K562 (cell line): ENCODE measurements at regions not wholly inside any gene's neighbourhood (a gene's known extent, or its start where the extent isn't known, plus 50 kb on each side); places are given as distances from the start of the nearest gene placed in this dataset.

Experiments
- ATAC-seq: fragments of 200-7000 bp; cut with Tn5 transposase; 3 replicates; pipeline ENCODE4 v1.9.1; 2020; ENCODE audit warnings: moderate library complexity
- BruUV-seq: library from RNA; stranded (reverse); fragments of 400-500 nt; replicated peaks from 2 replicates; lab custom pipeline; 2021; lab: Mats Ljungman, UMichigan
- CTCF ChIA-PET: fragments of 300-600 bp; formaldehyde crosslinking; extraction: SDS; loops from one replicate; lab custom pipeline; 2021; ENCODE audit warnings: low intra/inter-chr PET ratio; lab: Yijun Ruan, JAX
- POLR2A ChIA-PET: fragments of 300-600, 350-650 bp; sonication (Branson Sonifier 250); formaldehyde crosslinking; extraction: SDS; loops from one replicate; lab custom pipeline; 2021; ENCODE audit warnings: antibody characterized with exemption, inconsistent platforms; lab: Yijun Ruan, JAX
- DNase-seq, 4 experiments: peaks; one replicate each; pipeline versions ENCODE4 v3.0.0 to v3.0.0-alpha.2; 2011 to 2018; ENCODE audit warnings: low spot score in 3 of 4, mixed read lengths in 3 of 4; ENCODE audit errors: extremely low read depth in 1 of 4
- FAIRE-seq: peaks from 2 replicates; lab custom pipeline; 2011; peaks lifted over from hg19 to GRCh38; lab: Jason Lieb, UNC
- H2AFZ ChIP-seq: 2 replicates; pipeline ENCODE4 v1.6.0; 2011; ENCODE audit warnings: low read depth, low read length, control low read depth, inconsistent platforms
- H3K27ac ChIP-seq: fragments of 200-600 bp; 3 replicates; pipeline ENCODE4 v1.8.0; 2011; ENCODE audit warnings: low read depth, mild to moderate bottlenecking, control low read depth, inconsistent platforms, low read length, moderate library complexity, mixed read lengths; ENCODE audit errors: extremely low read depth
- H3K27me3 ChIP-seq, 2 experiments: fragments of 300-600 bp in 1 of 2; 2 replicates in 1 of 2; 3 replicates in 1 of 2; pipeline versions ENCODE4 v1.6.0 to v1.8.0; 2011; ENCODE audit warnings: inconsistent platforms in 2 of 2, low read length in 2 of 2, mild to moderate bottlenecking in 1 of 2, mixed read lengths in 1 of 2, moderate library complexity in 1 of 2; ENCODE audit not compliant: control insufficient read depth in 2 of 2, insufficient read depth in 2 of 2
- H3K36me3 ChIP-seq: fragments of 300-600 bp; 3 replicates; pipeline ENCODE4 v1.8.0; 2011; ENCODE audit warnings: mild to moderate bottlenecking, low read length, inconsistent platforms; ENCODE audit not compliant: control insufficient read depth, insufficient read depth
- H3K4me1 ChIP-seq, 2 experiments: fragments of 200-600 bp in 1 of 2; replicated peaks in 1 of 2; 2 replicates in 1 of 2; 3 replicates in 1 of 2; pipeline versions ENCODE4 v1.5.1 to v1.8.0; 2011; ENCODE audit warnings: inconsistent platforms in 2 of 2, low read length in 2 of 2, mild to moderate bottlenecking in 1 of 2, mixed read lengths in 1 of 2, moderate library complexity in 1 of 2; ENCODE audit not compliant: control insufficient read depth in 2 of 2, insufficient read depth in 2 of 2
- H3K4me2 ChIP-seq: 2 replicates; pipeline ENCODE4 v1.6.1; 2011; ENCODE audit warnings: low read length, control low read depth, inconsistent platforms, mixed read lengths; ENCODE audit not compliant: insufficient read depth
- H3K4me3 ChIP-seq: fragments of 200-600 bp; sonication (generic), shearing (Covaris generic); 2 replicates; pipeline ENCODE4 v1.5.1; 2016; ENCODE audit warnings: control low read depth, inconsistent platforms
- H3K79me2 ChIP-seq: fragments of 200-600 bp; 3 replicates; pipeline ENCODE4 v1.8.0; 2011; ENCODE audit warnings: low read length, inconsistent platforms; ENCODE audit not compliant: control insufficient read depth, insufficient read depth
- H3K9ac ChIP-seq, 2 experiments: 2 replicates each; pipeline versions ENCODE4 v1.6.0 to v1.6.1; 2011; ENCODE audit warnings: low read depth in 2 of 2, low read length in 2 of 2, control low read depth in 1 of 2, inconsistent platforms in 1 of 2, mild to moderate bottlenecking in 1 of 2, mixed read lengths in 1 of 2; ENCODE audit not compliant: insufficient read depth in 1 of 2
- H3K9me1 ChIP-seq: one replicate; pipeline ENCODE4 v1.6.0; 2011; ENCODE audit warnings: inconsistent platforms, mild to moderate bottlenecking, low read length, moderate library complexity; ENCODE audit not compliant: control insufficient read depth, insufficient read depth
- H3K9me3 ChIP-seq: replicated peaks from 2 replicates; pipeline ENCODE4 v1.5.1; 2011; ENCODE audit warnings: low read depth, low read length, inconsistent platforms; ENCODE audit not compliant: control insufficient read depth, insufficient read depth
- H4K20me1 ChIP-seq: replicated peaks from 2 replicates; pipeline ENCODE4 v1.6.1; 2011; ENCODE audit warnings: low read length, inconsistent platforms, mixed read lengths; ENCODE audit not compliant: control insufficient read depth, insufficient read depth
- BRCA1 ChIP-seq, 2 experiments: fragments of 450-650 bp in 1 of 2; sonication (generic) in 1 of 2; formaldehyde crosslinking in 1 of 2; IDR thresholded peaks; 2 replicates each; pipeline versions ENCODE4 v1.5.0 to v1.6.1; 2017 to 2020; ENCODE audit warnings: mild to moderate bottlenecking in 1 of 2, missing genetic modification reagents in 1 of 2
- NFXL1 ChIP-seq: fragments of 450-650 bp; formaldehyde crosslinking; IDR thresholded peaks from 2 replicates; pipeline ENCODE4 v1.4.0; 2021; ENCODE audit warnings: mild to moderate bottlenecking
- PHF20 ChIP-seq: fragments of 450-650 bp; IDR thresholded peaks from 2 replicates; pipeline ENCODE4 v1.6.1; 2018; ENCODE audit not compliant: partially characterized antibody
- POU5F1 ChIP-seq: fragments of 150-350 bp; IDR thresholded peaks from 2 replicates; pipeline ENCODE4 v1.6.1; 2014; ENCODE audit warnings: borderline replicate concordance, low read length, low read depth, mild to moderate bottlenecking; ENCODE audit not compliant: partially characterized antibody
- TEAD4 ChIP-seq, 2 experiments: sonication (generic) in 1 of 2; formaldehyde crosslinking in 1 of 2; IDR thresholded peaks; 2 replicates each; pipeline versions ENCODE4 v1.6.1 to v1.8.0; 2012 to 2022; ENCODE audit warnings: borderline replicate concordance in 1 of 2, inconsistent platforms in 1 of 2, low read length in 1 of 2, mild to moderate bottlenecking in 1 of 2, missing genetic modification reagents in 1 of 2
- XRCC3 ChIP-seq: fragments of 450-650 bp; IDR thresholded peaks from 2 replicates; pipeline ENCODE4 v1.6.1; 2017; ENCODE audit warnings: mild to moderate bottlenecking, moderate library complexity
- WGBS: fragments of 100-300 bp; shearing (Covaris generic); methylation state at CpG from one replicate; pipeline ENCODE4 v1.1.6; 2016; ENCODE audit warnings: low coverage, mixed read lengths; ENCODE audit not compliant: insufficient coverage; ENCODE audit errors: missing lambda C conversion rate; 5-methylcytosine and 5-hydroxymethylcytosine counted together
- in situ Hi-C: fragments of 300-500 bp; cut with MboI; formaldehyde crosslinking; loops from 4 replicates; pipeline ENCODE4 v1.15.0; 2018; ENCODE audit warnings: inconsistent platforms, mixed read lengths
- intact Hi-C: fragments of 100-400 bp; cut with micrococcal nuclease; formaldehyde crosslinking; loops from 2 replicates; pipeline ENCODE4 v1.14.2; 2022
- TF ChIP-seq, protein P1 (sequence below): IDR thresholded peaks from 2 replicates; pipeline ENCODE4 v1.6.1; 2014; ENCODE audit warnings: antibody characterized with exemption
- TF ChIP-seq, protein P2 (sequence below): sonication (generic); formaldehyde crosslinking; IDR thresholded peaks from 2 replicates; pipeline ENCODE4 v1.8.1; 2023; ENCODE audit warnings: mild to moderate bottlenecking, missing genetic modification reagents

DNA sequence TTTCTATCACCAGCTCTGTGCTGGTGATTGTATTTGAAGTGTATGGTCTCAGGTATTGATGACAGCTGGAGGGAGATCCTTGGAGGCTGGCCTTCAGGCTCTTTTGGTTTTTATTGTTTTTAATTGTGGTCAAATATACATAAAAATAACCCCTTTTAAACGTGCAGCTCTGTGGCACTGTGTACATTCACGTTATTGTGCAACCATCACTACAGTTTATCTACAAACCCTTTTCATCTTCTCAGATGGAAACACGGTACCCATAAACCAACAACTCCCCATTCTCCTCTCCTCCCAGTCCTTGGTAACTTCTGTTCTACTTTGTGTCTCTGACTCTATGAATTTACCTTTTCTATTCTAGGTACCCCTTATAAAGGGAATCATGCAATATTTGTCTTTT lies 79.3 kb upstream of the ATP8B1 start:
- Histone ChIP-seq H3K4me2 (no peak overlapping the region), H4K20me1 (no peaks in the 10 kb centered on the region), H2AFZ (no peak overlapping the region), H3K27ac (no peak overlapping the region), H3K27me3 (no peaks in the 10 kb centered on the region), H3K4me1 (no peaks in the 10 kb centered on the region), H3K9me3 (0 out of 2 replicates have a peak, but pooled peaks cover 2% of the 10 kb centered on the region), H3K36me3 (no peaks in the 10 kb centered on the region), H3K4me3 (no peak overlapping the region), H3K9ac (no peak overlapping the region), H3K9me1 (no peaks in the 10 kb centered on the region), H3K79me2 (no peaks in the 10 kb centered on the region)
- CTCF ChIA-PET, result interaction anchor here (0.5 to 2.0 kb wide), 3 partner anchors 34 to 253 kb away, joined by 3 to 12 read pairs (median 5); no protein-coding TSS in a partner anchor
- POLR2A ChIA-PET, result no interaction called here
- TF ChIP-seq POU5F1, result no peak
- no peak for TF ChIP-seq BRCA1 (IDR thresholded peaks at IDR 0.05)
- TF ChIP-seq BRCA1 (CRISPR knock-in tag; IDR thresholded peaks at IDR 0.05), result no peak
- TF ChIP-seq, protein P1, sequence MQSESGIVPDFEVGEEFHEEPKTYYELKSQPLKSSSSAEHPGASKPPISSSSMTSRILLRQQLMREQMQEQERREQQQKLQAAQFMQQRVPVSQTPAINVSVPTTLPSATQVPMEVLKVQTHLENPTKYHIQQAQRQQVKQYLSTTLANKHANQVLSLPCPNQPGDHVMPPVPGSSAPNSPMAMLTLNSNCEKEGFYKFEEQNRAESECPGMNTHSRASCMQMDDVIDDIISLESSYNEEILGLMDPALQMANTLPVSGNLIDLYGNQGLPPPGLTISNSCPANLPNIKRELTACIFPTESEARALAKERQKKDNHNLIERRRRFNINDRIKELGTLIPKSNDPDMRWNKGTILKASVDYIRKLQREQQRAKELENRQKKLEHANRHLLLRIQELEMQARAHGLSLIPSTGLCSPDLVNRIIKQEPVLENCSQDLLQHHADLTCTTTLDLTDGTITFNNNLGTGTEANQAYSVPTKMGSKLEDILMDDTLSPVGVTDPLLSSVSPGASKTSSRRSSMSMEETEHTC, result no peak
- TF ChIP-seq, protein P2, sequence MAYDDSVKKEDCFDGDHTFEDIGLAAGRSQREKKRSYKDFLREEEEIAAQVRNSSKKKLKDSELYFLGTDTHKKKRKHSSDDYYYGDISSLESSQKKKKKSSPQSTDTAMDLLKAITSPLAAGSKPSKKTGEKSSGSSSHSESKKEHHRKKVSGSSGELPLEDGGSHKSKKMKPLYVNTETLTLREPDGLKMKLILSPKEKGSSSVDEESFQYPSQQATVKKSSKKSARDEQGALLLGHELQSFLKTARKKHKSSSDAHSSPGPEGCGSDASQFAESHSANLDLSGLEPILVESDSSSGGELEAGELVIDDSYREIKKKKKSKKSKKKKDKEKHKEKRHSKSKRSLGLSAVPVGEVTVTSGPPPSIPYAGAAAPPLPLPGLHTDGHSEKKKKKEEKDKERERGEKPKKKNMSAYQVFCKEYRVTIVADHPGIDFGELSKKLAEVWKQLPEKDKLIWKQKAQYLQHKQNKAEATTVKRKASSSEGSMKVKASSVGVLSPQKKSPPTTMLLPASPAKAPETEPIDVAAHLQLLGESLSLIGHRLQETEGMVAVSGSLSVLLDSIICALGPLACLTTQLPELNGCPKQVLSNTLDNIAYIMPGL, result no peak
- no peak for TF ChIP-seq PHF20
- no peak for TF ChIP-seq XRCC3
- TF ChIP-seq TEAD4 (IDR thresholded peaks at IDR 0.05; ENCODE audit: low read length), result no peak
- TF ChIP-seq TEAD4 (CRISPR knock-in tag; IDR thresholded peaks at IDR 0.05; ENCODE audit: borderline replicate concordance), result no peak
- no peak for TF ChIP-seq NFXL1
- WGBS, result 19% methylated on average over 3 of the region's 3 CpGs
- in situ Hi-C loops, result loop anchor here (25.0 kb wide), 1 partner anchor 255 kb away; no protein-coding TSS in a partner anchor
- no peak for FAIRE-seq
- no peak for DNase-seq
- no peak for ATAC-seq
- intact Hi-C loops, result loop anchor here (2.0 to 10.0 kb wide), 5 partner anchors 72 to 298 kb away; partner anchors contain the start of gene NEDD4L
- BruUV-seq, result no TSS peak
